Mesenchymal stem cell (in vitro differentiated cells and primary cell): ENCODE measurements at regions not wholly inside any gene's neighbourhood (a gene's known extent, or its start where the extent isn't known, plus 50 kb on each side); places are given as distances from the start of the nearest gene placed in this dataset.

Experiments
- DNase-seq: peaks from one replicate; pipeline ENCODE4 v3.0.0-alpha.2; 2013
- H2AFZ ChIP-seq: one replicate; pipeline ENCODE4 v1.6.1; 2013; ENCODE audit warnings: low read depth, mild to moderate bottlenecking, control low read depth, inconsistent platforms, low read length, moderate library complexity
- H2AK5ac ChIP-seq: 2 replicates; pipeline ENCODE4 v1.6.1; 2013; ENCODE audit warnings: low read length, moderate library complexity, mild to moderate bottlenecking, inconsistent platforms; ENCODE audit not compliant: severe bottlenecking
- H2BK120ac ChIP-seq: one replicate; pipeline ENCODE4 v1.6.1; 2013; ENCODE audit warnings: low read depth, mild to moderate bottlenecking, inconsistent platforms, low read length, moderate library complexity
- H2BK12ac ChIP-seq, 2 experiments: one replicate each; pipeline ENCODE4 v1.6.1; 2013; ENCODE audit warnings: inconsistent platforms in 2 of 2, low read length in 2 of 2, mild to moderate bottlenecking in 2 of 2, moderate library complexity in 2 of 2, control low read depth in 1 of 2
- H2BK15ac ChIP-seq: one replicate; pipeline ENCODE4 v1.6.1; 2013; ENCODE audit warnings: mild to moderate bottlenecking, low read depth, inconsistent platforms; ENCODE audit not compliant: poor library complexity, severe bottlenecking
- H2BK5ac ChIP-seq: 2 replicates; pipeline ENCODE4 v1.6.1; 2013; ENCODE audit warnings: low read depth, mild to moderate bottlenecking, low read length, control low read depth, inconsistent platforms; ENCODE audit not compliant: poor library complexity, severe bottlenecking
- H3K14ac ChIP-seq, 2 experiments: one replicate each; pipeline ENCODE4 v1.6.1; 2013; ENCODE audit warnings: inconsistent platforms in 2 of 2, low read length in 2 of 2, control low read depth in 1 of 2, mild to moderate bottlenecking in 1 of 2, moderate library complexity in 1 of 2
- H3K18ac ChIP-seq, 2 experiments: one replicate each; pipeline ENCODE4 v1.6.1; 2013; ENCODE audit warnings: inconsistent platforms in 2 of 2, low read length in 2 of 2, control low read depth in 1 of 2, low read depth in 1 of 2, mild to moderate bottlenecking in 1 of 2
- H3K23ac ChIP-seq, 2 experiments: one replicate each; pipeline ENCODE4 v1.6.1; 2013; ENCODE audit warnings: inconsistent platforms in 2 of 2, low read length in 2 of 2, mild to moderate bottlenecking in 2 of 2, moderate library complexity in 2 of 2, control low read depth in 1 of 2
- H3K27ac ChIP-seq: 2 replicates; pipeline ENCODE4 v1.5.1; 2013; ENCODE audit warnings: mild to moderate bottlenecking, moderate library complexity, low read length, control low read depth, inconsistent platforms; ENCODE audit not compliant: poor library complexity, severe bottlenecking
- H3K27me3 ChIP-seq, 2 experiments: 2 replicates each; pipeline versions ENCODE4 v1.6.1 to v1.7.0; 2013; ENCODE audit warnings: low read length in 2 of 2, mild to moderate bottlenecking in 2 of 2, moderate library complexity in 2 of 2, control low read depth in 1 of 2, inconsistent platforms in 1 of 2; ENCODE audit not compliant: control insufficient read depth in 1 of 2, insufficient read depth in 1 of 2
- H3K36me3 ChIP-seq, 2 experiments: 2 replicates each; pipeline versions ENCODE4 v1.6.1 to v1.7.0; 2013; ENCODE audit warnings: low read length in 2 of 2, control low read depth in 1 of 2, inconsistent platforms in 1 of 2, low read depth in 1 of 2, mild to moderate bottlenecking in 1 of 2; ENCODE audit not compliant: insufficient read depth in 2 of 2, control insufficient read depth in 1 of 2
- H3K4ac ChIP-seq, 2 experiments: one replicate each; pipeline ENCODE4 v1.6.1; 2013; ENCODE audit warnings: inconsistent platforms in 2 of 2, low read length in 2 of 2, mild to moderate bottlenecking in 2 of 2, moderate library complexity in 2 of 2, control low read depth in 1 of 2, low read depth in 1 of 2
- H3K4me1 ChIP-seq: 2 replicates; pipeline ENCODE4 v1.6.1; 2013; ENCODE audit warnings: low read depth, low read length, control low read depth; ENCODE audit not compliant: control insufficient read depth, insufficient read depth
- H3K4me2 ChIP-seq: 2 replicates; pipeline ENCODE4 v1.6.1; 2013; ENCODE audit warnings: low read length, mild to moderate bottlenecking, inconsistent platforms; ENCODE audit not compliant: poor library complexity, severe bottlenecking
- H3K4me3 ChIP-seq, 2 experiments: 2 replicates each; pipeline versions ENCODE4 v1.5.1 to v1.7.0; 2013; ENCODE audit warnings: low read length in 2 of 2, mild to moderate bottlenecking in 2 of 2, control low read depth in 1 of 2, low read depth in 1 of 2; ENCODE audit not compliant: insufficient read depth in 1 of 2
- H3K79me1 ChIP-seq: replicated peaks from 2 replicates; pipeline ENCODE4 v1.6.1; 2013; ENCODE audit warnings: mild to moderate bottlenecking, control low read depth, low read length, inconsistent platforms; ENCODE audit not compliant: poor library complexity, severe bottlenecking
- H3K9ac ChIP-seq: 2 replicates; pipeline ENCODE4 v1.7.0; 2013; ENCODE audit warnings: mild to moderate bottlenecking, low read length, moderate library complexity
- H3K9me3 ChIP-seq: 2 replicates; pipeline ENCODE4 v1.7.0; 2013; ENCODE audit warnings: mild to moderate bottlenecking, low read length; ENCODE audit not compliant: control insufficient read depth
- H4K8ac ChIP-seq: one replicate; pipeline ENCODE4 v1.6.1; 2013; ENCODE audit warnings: inconsistent platforms, mild to moderate bottlenecking, low read length, moderate library complexity
- H4K91ac ChIP-seq: one replicate; pipeline ENCODE4 v1.6.1; 2013; ENCODE audit warnings: mild to moderate bottlenecking, low read length, inconsistent platforms
- WGBS: methylation state at CpG from one replicate; pipeline ENCODE4 v1.1.7; 2013; ENCODE audit warnings: mixed read lengths; 5-methylcytosine and 5-hydroxymethylcytosine counted together

- Histone ChIP-seq H3K27ac (no peak overlapping the region), H3K79me1 (no peaks in the 10 kb centered on the region), H2BK15ac (no peak overlapping the region), H4K91ac (no peak overlapping the region), H3K4ac (no peak overlapping the region), H2BK5ac (no peak overlapping the region), H3K4me3 (peak overlapping the region in 1 of 2 experiments; percentile 41), H3K4me2 (no peak overlapping the region), H3K9me3 (no peaks in the 10 kb centered on the region), H4K8ac (no peak overlapping the region), H2AFZ (no peak overlapping the region), H3K23ac (no peak overlapping the region), H3K4me1 (no peaks in the 10 kb centered on the region), H3K27me3 (no peaks in the 10 kb centered on the region), H3K36me3 (no peaks in the 10 kb centered on the region), H3K9ac (no peak overlapping the region), H2BK12ac (no peak overlapping the region), H3K18ac (no peak overlapping the region), H2AK5ac (no peak overlapping the region), H2BK120ac (no peak overlapping the region), H3K14ac (no peak overlapping the region)
- WGBS: 29% methylated on average over 2 of the region's 7 CpGs
- DNase-seq: peak; percentile 88
These were observed 189.4 kb upstream of the CDH8 start for GRCh38 chr16:62225675-62226074.

DNA sequence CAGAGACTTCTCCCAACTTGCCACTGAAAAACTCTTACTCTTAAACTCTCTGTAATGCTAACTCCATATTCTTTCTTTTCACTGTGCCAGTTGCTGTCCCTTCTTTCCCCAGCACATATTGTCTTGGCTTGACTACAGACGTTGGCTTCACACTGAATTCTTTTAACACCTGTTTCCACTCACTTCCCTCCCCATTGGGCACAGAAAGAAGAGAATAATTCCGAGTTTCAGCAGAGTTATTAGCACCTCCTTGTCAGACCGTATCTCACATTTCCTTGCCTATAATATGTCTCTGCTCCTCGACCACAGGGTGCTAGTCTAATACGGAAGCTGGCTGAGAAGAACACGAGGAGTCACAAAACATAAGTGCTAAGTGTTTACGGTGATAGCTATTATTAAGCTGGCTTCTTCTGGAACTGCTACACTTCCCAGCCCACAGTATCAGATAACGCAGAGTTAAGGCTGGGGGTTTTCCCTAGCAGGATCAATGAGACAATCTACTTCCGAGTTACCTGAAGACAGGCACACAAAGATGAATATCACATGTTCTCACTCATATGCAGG is 188.5 kb upstream of the CDH8 start:
- H3K36me3 ChIP-seq: no peaks in the 10 kb centered on the region
- H4K91ac ChIP-seq: no peak overlapping the region
- no peak overlapping the region for H3K14ac ChIP-seq
- no peaks in the 10 kb centered on the region for H3K9me3 ChIP-seq
- no peak overlapping the region for H3K18ac ChIP-seq
- no peak overlapping the region for H4K8ac ChIP-seq
- no peak overlapping the region for H2AFZ ChIP-seq
- H3K4me1 ChIP-seq: no peaks in the 10 kb centered on the region
- H3K27me3 ChIP-seq: no peaks in the 10 kb centered on the region
- peak overlapping the region in 1 of 2 experiments; percentile 42 for H2BK12ac ChIP-seq
- no peak overlapping the region for H3K9ac ChIP-seq
- 57% methylated on average over 7 of the region's 9 CpGs for WGBS
- H3K27ac ChIP-seq: no peak overlapping the region
- no peak overlapping the region for H3K23ac ChIP-seq
- H2AK5ac ChIP-seq: no peak overlapping the region
- H3K4me3 ChIP-seq: no peak overlapping the region
- no peak overlapping the region for H2BK5ac ChIP-seq
- H3K4me2 ChIP-seq: no peak overlapping the region
- no peaks in the 10 kb centered on the region for H3K79me1 ChIP-seq
- DNase-seq: no peak
- no peak overlapping the region for H2BK120ac ChIP-seq
- H3K4ac ChIP-seq: no peak overlapping the region
- no peak overlapping the region for H2BK15ac ChIP-seq

GRCh38 chr16:62216837-62217236 is 180.6 kb upstream of the CDH8 start:
- DNase-seq: no peak
- Histone ChIP-seq H2BK12ac (no peak overlapping the region), H3K23ac (no peak overlapping the region), H4K91ac (no peak overlapping the region), H3K4me1 (no peaks in the 10 kb centered on the region), H2AK5ac (no peak overlapping the region), H2BK15ac (no peak overlapping the region), H2BK120ac (no peak overlapping the region), H3K4me2 (no peak overlapping the region), H3K27me3 (no peaks in the 10 kb centered on the region), H2AFZ (no peak overlapping the region), H3K4ac (no peak overlapping the region), H3K79me1 (no peaks in the 10 kb centered on the region), H3K4me3 (no peak overlapping the region), H4K8ac (no peak overlapping the region), H3K14ac (no peak overlapping the region), H3K9me3 (no peaks in the 10 kb centered on the region), H3K18ac (no peak overlapping the region), H2BK5ac (no peak overlapping the region), H3K9ac (no peak overlapping the region), H3K27ac (no peak overlapping the region), H3K36me3 (no peaks in the 10 kb centered on the region)
- WGBS: 72% methylated on average over 3 of the region's 3 CpGs

GRCh38 chr16:62213763-62214162 is 177.5 kb upstream of the CDH8 start:
- Histone ChIP-seq H2BK15ac (no peak overlapping the region), H3K9ac (no peak overlapping the region), H3K36me3 (no peaks in the 10 kb centered on the region), H2AK5ac (no peak overlapping the region), H3K23ac (no peak overlapping the region), H3K27me3 (no peaks in the 10 kb centered on the region), H2BK12ac (no peak overlapping the region), H2BK5ac (no peak overlapping the region), H3K4me1 (no peaks in the 10 kb centered on the region), H3K14ac (no peak overlapping the region), H4K91ac (no peak overlapping the region), H3K18ac (no peak overlapping the region), H2AFZ (no peak overlapping the region), H3K79me1 (no peaks in the 10 kb centered on the region), H3K4ac (no peak overlapping the region), H2BK120ac (no peak overlapping the region), H3K4me2 (no peak overlapping the region), H3K4me3 (no peak overlapping the region), H3K9me3 (no peaks in the 10 kb centered on the region), H4K8ac (no peak overlapping the region), H3K27ac (no peak overlapping the region)
- DNase-seq: no peak
- 49% methylated on average over 2 of the region's 2 CpGs for WGBS
